Breast epithelium (tissue), 4 donors: ENCODE measurements at regions not wholly inside any gene's neighbourhood (a gene's known extent, or its start where the extent isn't known, plus 50 kb on each side); places are given as distances from the start of the nearest gene placed in this dataset.

Experiments used
- DNase-seq, 2 donors: peaks; one replicate each; pipeline ENCODE4 v3.0.0-alpha.2; 2019; ENCODE audit warnings: low spot score in 2 of 2
- H3K27ac ChIP-seq, 2 donors: fragments of 200-600 bp; sonication (generic) in 1 of 2; one replicate each; pipeline ENCODE4 v1.5.1; 2016 to 2019; ENCODE audit warnings: mild to moderate bottlenecking in 1 of 2
- H3K27me3 ChIP-seq, 2 donors: fragments of 200-600 bp; sonication (generic) in 1 of 2; one replicate each; pipeline versions ENCODE4 v1.5.1 to v1.6.0; 2017 to 2019; ENCODE audit warnings: control low read depth in 1 of 2, mild to moderate bottlenecking in 1 of 2
- H3K36me3 ChIP-seq: fragments of 200-600 bp; one replicate; pipeline ENCODE4 v1.5.1; 2019
- H3K4me1 ChIP-seq, 2 donors: fragments of 200-600 bp; sonication (generic); one replicate each; pipeline ENCODE4 v1.5.1; 2016 to 2019; ENCODE audit warnings: control low read depth in 1 of 2
- H3K4me3 ChIP-seq, 3 donors: fragments of 200-600 bp; sonication (generic); 1 replicate in 2 of 3; 2 replicates in 1 of 3; pipeline ENCODE4 v1.5.1; 2016 to 2019; ENCODE audit warnings: mild to moderate bottlenecking in 3 of 3, moderate library complexity in 2 of 3
- H3K9me3 ChIP-seq, 2 donors: fragments of 200-600 bp; sonication (generic) in 1 of 2; one replicate each; pipeline ENCODE4 v1.5.1; 2016 to 2019; ENCODE audit warnings: control low read depth in 1 of 2
- POLR2A ChIP-seq: fragments of 450-650 bp; IDR thresholded peaks from one replicate; pipeline ENCODE4 v1.6.1; 2016; ENCODE audit warnings: antibody characterized with exemption, mild to moderate bottlenecking, moderate library complexity
- POLR2AphosphoS5 ChIP-seq, 3 donors: sonication (generic); formaldehyde crosslinking; IDR thresholded peaks; one replicate each; pipeline ENCODE4 v1.6.1; 2017; ENCODE audit warnings: antibody characterized with exemption in 3 of 3
- intact Hi-C: fragments of 100-400 bp; cut with DNase I; formaldehyde crosslinking; loops from one replicate; pipeline ENCODE4 v1.15.1; 2023; ENCODE audit warnings: low total_unique reads
- TF ChIP-seq, protein P1 (sequence below), 3 donors: fragments of 450-650 bp; IDR thresholded peaks; one replicate each; pipeline ENCODE4 v1.5.1; 2016 to 2017; ENCODE audit warnings: antibody characterized with exemption in 3 of 3, mild to moderate bottlenecking in 3 of 3, moderate library complexity in 3 of 3

DNA sequence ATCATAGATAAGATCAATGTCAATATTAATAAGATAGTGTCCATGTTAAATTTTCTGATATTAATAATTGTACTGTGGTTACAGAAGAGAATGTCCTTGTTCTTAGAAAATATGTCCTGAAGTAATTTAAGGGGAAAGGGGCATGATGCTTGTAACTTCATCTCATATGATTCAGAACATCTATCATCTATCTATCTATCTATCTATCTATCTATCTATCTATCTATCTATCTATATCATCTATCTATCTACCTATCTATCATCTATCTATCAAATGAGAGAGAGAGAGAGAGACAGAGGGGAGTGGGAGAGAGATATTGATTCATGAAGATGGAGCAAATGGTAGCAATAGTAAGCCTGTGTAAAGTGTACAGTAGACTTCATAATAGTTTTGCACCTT lies 124.8 kb upstream of the FAT1 start:
- TF ChIP-seq POLR2A (no peak), POLR2AphosphoS5 (IDR thresholded peaks at IDR 0.05) (no peak)
- TF ChIP-seq, protein P1, sequence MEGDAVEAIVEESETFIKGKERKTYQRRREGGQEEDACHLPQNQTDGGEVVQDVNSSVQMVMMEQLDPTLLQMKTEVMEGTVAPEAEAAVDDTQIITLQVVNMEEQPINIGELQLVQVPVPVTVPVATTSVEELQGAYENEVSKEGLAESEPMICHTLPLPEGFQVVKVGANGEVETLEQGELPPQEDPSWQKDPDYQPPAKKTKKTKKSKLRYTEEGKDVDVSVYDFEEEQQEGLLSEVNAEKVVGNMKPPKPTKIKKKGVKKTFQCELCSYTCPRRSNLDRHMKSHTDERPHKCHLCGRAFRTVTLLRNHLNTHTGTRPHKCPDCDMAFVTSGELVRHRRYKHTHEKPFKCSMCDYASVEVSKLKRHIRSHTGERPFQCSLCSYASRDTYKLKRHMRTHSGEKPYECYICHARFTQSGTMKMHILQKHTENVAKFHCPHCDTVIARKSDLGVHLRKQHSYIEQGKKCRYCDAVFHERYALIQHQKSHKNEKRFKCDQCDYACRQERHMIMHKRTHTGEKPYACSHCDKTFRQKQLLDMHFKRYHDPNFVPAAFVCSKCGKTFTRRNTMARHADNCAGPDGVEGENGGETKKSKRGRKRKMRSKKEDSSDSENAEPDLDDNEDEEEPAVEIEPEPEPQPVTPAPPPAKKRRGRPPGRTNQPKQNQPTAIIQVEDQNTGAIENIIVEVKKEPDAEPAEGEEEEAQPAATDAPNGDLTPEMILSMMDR (IDR thresholded peaks at IDR 0.05): no peak
- intact Hi-C loops: no loop called here
- H3K4me1 ChIP-seq: no peaks in the 10 kb centered on the region
- no peak overlapping the region for H3K4me3 ChIP-seq
- no peaks in the 10 kb centered on the region for H3K36me3 ChIP-seq
- no peak overlapping the region for H3K27ac ChIP-seq
- peaks cover 0 to 18% of the 10 kb centered on the region in 2 donors for H3K9me3 ChIP-seq
- no peak for DNase-seq
- H3K27me3 ChIP-seq: no peaks in the 10 kb centered on the region

DNA sequence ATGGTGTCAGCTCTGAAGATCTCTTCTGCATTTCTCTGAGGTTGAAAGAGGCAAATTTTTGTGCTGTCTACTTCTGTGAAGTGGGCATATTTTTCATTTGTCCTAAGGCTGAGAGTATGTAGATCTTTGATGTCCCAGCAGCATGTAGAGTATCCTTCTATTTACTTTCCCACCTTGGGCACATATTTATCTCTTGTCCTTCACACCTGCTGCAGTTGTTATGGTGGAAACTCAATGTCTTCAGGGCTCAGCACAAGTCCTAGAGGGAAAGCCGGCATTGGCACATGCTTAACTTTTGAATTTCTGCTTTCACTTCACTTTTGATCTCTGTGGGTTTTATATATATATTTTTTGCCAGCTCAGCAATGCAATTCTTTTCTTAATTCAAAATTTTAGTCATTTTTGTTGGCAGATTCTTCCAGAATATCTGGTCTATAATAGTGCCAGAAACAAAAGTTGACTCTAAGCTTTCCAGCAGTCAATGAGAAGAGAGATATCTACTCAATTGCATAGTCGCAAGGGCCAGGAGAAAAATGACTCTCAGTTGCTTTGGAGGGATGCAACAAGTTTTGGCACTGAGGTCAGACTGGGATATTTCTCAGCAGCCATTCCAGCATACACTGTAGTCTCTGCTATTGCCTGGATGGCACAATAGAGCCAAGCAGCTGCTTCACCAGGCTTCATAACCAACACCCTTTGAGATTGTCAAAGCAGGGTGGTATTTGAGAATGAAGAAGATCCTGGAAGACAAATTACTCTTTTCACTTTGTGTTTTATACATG lies 127.8 kb upstream of the FAT1 start:
- no peak for DNase-seq
- intact Hi-C loops: no loop called here
- Histone ChIP-seq H3K36me3 (no peaks in the 10 kb centered on the region), H3K4me3 (no peak overlapping the region), H3K4me1 (no peaks in the 10 kb centered on the region), H3K27me3 (no peaks in the 10 kb centered on the region), H3K9me3 (peaks cover 0 to 18% of the 10 kb centered on the region in 2 donors), H3K27ac (no peak overlapping the region)
- no peak for TF ChIP-seq POLR2A
- TF ChIP-seq, protein P1 (IDR thresholded peaks at IDR 0.05): no peak
- no peak for TF ChIP-seq POLR2AphosphoS5 (IDR thresholded peaks at IDR 0.05)

DNA sequence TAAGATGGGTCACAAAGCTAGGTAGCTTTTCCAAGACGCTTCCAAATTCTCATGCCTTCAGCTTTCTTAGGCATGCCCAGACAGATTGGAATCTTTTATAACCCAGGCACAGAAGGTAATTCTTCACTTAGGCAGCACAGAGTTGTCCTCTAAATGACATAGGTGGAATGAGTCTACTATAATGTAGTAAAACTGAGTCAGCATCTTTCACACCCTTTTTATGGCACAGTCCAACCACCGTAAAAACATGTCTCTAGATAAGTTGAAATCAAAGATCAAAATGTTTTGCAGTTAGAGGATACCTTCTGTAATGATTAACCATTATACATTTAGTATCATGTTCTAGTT lies 128.4 kb upstream of the FAT1 start:
- H3K9me3 ChIP-seq: peaks cover 0 to 18% of the 10 kb centered on the region in 2 donors
- H3K36me3 ChIP-seq: no peaks in the 10 kb centered on the region
- intact Hi-C loops: no loop called here
- no peaks in the 10 kb centered on the region for H3K4me1 ChIP-seq
- H3K27me3 ChIP-seq: no peaks in the 10 kb centered on the region
- no peak for DNase-seq
- TF ChIP-seq, protein P1 (IDR thresholded peaks at IDR 0.05): no peak
- TF ChIP-seq POLR2A (no peak), POLR2AphosphoS5 (IDR thresholded peaks at IDR 0.05) (no peak)
- H3K4me3 ChIP-seq: no peak overlapping the region
- no peak overlapping the region for H3K27ac ChIP-seq

DNA sequence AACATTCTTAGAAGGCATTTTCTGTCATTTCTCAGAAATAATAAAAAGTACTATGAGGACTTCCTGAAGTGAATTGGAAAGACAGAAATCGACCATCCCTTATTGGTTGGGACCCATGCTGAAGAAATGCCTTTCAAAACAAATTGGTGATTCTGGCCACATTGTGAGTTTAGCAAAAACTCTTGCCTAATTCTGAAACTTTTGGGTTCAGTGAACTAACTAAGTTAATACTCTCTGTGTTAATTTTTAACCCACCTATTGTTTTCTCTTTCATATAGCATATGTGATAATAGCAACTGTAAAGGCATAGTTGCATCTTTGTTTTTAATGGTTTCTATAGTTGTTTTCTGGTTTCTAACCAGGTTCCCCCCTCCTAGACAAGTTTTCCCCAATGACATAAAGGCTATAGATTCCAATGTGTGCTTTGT lies 129.3 kb upstream of the FAT1 start:
- TF ChIP-seq POLR2AphosphoS5 (IDR thresholded peaks at IDR 0.05) (no peak), POLR2A (no peak)
- TF ChIP-seq, protein P1 (IDR thresholded peaks at IDR 0.05): no peak
- H3K36me3 ChIP-seq: no peaks in the 10 kb centered on the region
- H3K27ac ChIP-seq: no peak overlapping the region
- DNase-seq: no peak
- H3K4me1 ChIP-seq: no peaks in the 10 kb centered on the region
- no peak overlapping the region for H3K4me3 ChIP-seq
- intact Hi-C loops: no loop called here
- H3K27me3 ChIP-seq: no peaks in the 10 kb centered on the region
- peaks cover 0 to 18% of the 10 kb centered on the region in 2 donors for H3K9me3 ChIP-seq

DNA sequence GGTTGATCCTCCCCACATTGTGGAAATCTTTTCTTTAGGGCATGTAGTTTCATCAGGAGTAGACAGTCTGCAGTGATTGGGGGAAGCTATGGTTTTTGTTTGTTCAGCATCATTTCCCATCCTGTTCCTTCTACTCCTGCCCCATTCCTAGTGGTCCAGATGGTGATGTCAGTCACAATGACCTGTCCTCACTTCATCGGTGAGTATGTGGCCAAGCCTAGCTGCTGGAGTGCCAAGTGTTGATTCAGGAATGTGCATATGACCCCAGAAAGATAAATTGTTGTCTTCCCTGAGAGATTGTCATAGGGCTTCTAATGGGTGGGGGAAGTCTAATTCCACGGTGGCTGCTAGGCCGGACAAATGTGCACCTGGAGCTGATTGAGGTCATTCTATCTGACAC lies 130.6 kb upstream of the FAT1 start:
- Histone ChIP-seq H3K27me3 (no peaks in the 10 kb centered on the region), H3K36me3 (no peaks in the 10 kb centered on the region), H3K27ac (no peak overlapping the region), H3K9me3 (peaks cover 0 to 18% of the 10 kb centered on the region in 2 donors), H3K4me3 (no peak overlapping the region), H3K4me1 (no peaks in the 10 kb centered on the region)
- TF ChIP-seq, protein P1 (IDR thresholded peaks at IDR 0.05): no peak
- TF ChIP-seq POLR2A (no peak), POLR2AphosphoS5 (IDR thresholded peaks at IDR 0.05) (no peak)
- no peak for DNase-seq
- intact Hi-C loops: no loop called here
